LNCaP clone FGC (cell line): ENCODE measurements at regions not wholly inside any gene's neighbourhood (a gene's known extent, or its start where the extent isn't known, plus 50 kb on each side); places are given as distances from the start of the nearest gene placed in this dataset.
"Not testable (repeated sequence)": the region's sequence is repeated elsewhere in the genome, so short reads cannot be mapped to it uniquely, and the experiment has no call there.

Experiments
- DNase-seq: peaks from one replicate; pipeline ENCODE4 v3.0.0-alpha.2; 2011; ENCODE audit warnings: low read depth
- H3K4me3 ChIP-seq: 2 replicates; pipeline ENCODE4 v1.5.1; 2011; ENCODE audit warnings: mild to moderate bottlenecking, low read depth, low read length, control low read depth
- TF ChIP-seq, protein P1 (sequence below): IDR thresholded peaks from 2 replicates; pipeline ENCODE4 v1.5.1; 2012; ENCODE audit warnings: mild to moderate bottlenecking; ENCODE audit not compliant: control insufficient read depth, insufficient read depth; ENCODE audit errors: extremely low read depth

DNA sequence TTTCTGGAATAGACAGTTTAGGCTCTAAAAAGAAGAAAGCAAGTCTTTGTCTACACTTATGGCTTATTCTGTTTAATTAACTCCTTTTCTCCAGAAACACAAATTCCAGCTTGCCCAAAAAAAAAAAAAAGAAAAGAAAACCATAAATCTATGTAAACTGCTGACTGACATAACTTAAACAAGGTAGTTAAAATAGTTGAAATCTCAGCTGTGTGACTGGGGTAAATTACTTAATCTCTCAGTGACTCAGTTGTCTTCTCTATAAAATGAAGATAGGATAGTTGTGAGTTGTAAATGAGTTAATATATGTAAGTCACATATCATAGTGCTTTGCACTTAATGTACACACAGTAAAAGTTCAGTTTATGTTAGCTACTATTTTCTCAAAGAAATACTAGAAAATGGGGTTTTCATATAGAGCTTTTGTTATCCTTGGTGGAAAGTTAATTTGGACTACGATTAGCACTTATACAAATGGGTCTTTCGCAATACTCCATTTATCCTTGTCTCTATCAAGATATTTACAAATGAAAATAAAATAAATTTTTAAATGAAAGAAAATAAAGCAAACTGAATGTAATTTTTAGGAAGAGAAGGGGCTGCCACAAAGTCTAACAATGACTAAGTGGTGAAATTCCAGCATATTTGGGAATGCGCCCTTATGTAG, 200.9 kb downstream of the MBL2 start:
- no peak overlapping the region for H3K4me3 ChIP-seq
- TF ChIP-seq, protein P1, sequence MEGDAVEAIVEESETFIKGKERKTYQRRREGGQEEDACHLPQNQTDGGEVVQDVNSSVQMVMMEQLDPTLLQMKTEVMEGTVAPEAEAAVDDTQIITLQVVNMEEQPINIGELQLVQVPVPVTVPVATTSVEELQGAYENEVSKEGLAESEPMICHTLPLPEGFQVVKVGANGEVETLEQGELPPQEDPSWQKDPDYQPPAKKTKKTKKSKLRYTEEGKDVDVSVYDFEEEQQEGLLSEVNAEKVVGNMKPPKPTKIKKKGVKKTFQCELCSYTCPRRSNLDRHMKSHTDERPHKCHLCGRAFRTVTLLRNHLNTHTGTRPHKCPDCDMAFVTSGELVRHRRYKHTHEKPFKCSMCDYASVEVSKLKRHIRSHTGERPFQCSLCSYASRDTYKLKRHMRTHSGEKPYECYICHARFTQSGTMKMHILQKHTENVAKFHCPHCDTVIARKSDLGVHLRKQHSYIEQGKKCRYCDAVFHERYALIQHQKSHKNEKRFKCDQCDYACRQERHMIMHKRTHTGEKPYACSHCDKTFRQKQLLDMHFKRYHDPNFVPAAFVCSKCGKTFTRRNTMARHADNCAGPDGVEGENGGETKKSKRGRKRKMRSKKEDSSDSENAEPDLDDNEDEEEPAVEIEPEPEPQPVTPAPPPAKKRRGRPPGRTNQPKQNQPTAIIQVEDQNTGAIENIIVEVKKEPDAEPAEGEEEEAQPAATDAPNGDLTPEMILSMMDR = no peak
- DNase-seq = no peak

GRCh38 chr10:52573347-52573746, 199.2 kb downstream of the MBL2 start:
- TF ChIP-seq, protein P1 = no peak
- no peak for DNase-seq
- no peak overlapping the region for H3K4me3 ChIP-seq

DNA sequence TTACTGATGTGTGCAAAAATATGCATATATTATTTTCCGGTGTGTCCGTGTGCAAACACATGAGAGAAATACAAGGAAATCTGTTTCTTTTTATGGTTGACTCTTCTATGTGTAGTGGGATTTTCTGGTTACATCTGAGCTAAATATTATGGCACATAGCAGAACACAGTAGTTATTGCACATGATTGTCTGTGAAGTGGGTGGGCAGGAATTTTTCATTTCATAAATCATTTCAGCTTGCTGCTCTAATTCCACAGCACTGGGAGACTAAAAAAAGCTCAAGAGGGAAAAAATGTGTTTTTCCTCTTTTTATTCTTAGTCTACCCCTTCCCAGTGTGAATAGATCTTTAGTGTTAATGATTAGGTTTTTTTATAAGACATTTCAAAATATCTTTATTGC, 197.9 kb downstream of the MBL2 start:
- TF ChIP-seq, protein P1 = no peak
- DNase-seq = no peak
- no peak overlapping the region for H3K4me3 ChIP-seq

DNA sequence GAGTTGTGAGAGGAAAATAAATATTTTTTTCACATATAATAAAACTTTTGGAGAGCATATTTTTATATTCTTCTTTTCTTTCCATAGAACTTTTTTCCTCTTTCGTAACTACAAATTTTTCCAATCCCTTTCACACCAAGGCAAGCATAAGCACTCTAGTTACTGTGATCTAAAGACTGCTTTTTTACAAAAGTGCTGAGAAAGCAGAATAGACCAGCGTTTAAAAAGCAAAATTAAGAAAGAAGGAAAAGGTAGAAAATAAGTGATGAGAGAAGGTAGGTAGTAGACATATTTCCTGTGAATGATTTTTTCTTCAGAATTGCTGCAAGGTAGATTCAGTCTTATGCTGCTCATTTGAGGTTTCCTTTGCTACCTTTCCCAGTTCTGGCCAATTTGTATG, 195.5 kb downstream of the MBL2 start:
- no peak overlapping the region for H3K4me3 ChIP-seq
- no peak for DNase-seq
- TF ChIP-seq, protein P1 = no peak

- DNase-seq = no peak
- TF ChIP-seq, protein P1 = no peak
- H3K4me3 ChIP-seq = no peak overlapping the region
Measured at GRCh38 chr10:52578871-52579405, 193.6 kb downstream of the MBL2 start.

- DNase-seq = not testable (repeated sequence)
Measured at GRCh38 chr10:52581636-52582035, 190.9 kb downstream of the MBL2 start.

DNA sequence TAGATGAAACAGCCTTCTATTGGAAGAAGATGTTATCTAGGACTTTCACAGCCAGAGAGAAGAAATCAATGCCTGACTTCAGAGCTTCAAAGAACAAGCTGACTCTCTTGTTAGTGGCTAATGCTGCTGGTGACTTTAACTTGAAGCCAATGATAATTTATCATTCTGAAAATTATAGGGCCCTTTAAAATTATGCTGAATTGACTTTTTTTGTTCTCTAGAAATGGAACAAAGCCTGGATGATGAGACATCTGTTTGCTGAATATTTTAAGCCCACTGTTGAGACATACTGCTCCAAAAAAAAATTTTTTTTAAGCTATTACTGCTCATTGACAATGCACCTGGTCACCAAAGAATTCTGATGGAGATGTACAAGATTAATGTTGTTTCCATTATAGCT, 189.2 kb downstream of the MBL2 start:
- TF ChIP-seq, protein P1 = no peak
- H3K4me3 ChIP-seq = no peak overlapping the region
- DNase-seq = no peak

More at GRCh38 chr10:52581636-52582035, 190.9 kb downstream of the MBL2 start:
- H3K4me3 ChIP-seq = not testable (repeated sequence)
